Keratinocyte (primary cell): ENCODE measurements at regions not wholly inside any gene's neighbourhood (a gene's known extent, or its start where the extent isn't known, plus 50 kb on each side); places are given as distances from the start of the nearest gene placed in this dataset.

Source experiments
- EZH2 ChIP-seq: IDR thresholded peaks from one replicate; pipeline ENCODE4 v1.6.1; 2012; ENCODE audit warnings: inconsistent platforms, mild to moderate bottlenecking, low read length, moderate library complexity
- TF ChIP-seq, protein P1 (sequence below), 3 experiments: IDR thresholded peaks in 1 of 3; conservative IDR thresholded peaks in 1 of 3; optimal IDR thresholded peaks in 1 of 3; 2 replicates in 2 of 3; 3 replicates in 1 of 3; pipeline versions ENCODE3 to v1.5.1; 2011; ENCODE audit warnings: low read length in 3 of 3, mild to moderate bottlenecking in 3 of 3, moderate library complexity in 2 of 3, control low read depth in 1 of 3, inconsistent platforms in 1 of 3; ENCODE audit not compliant: insufficient read depth in 2 of 3; ENCODE audit errors: extremely low read depth in 1 of 3

- TF ChIP-seq, protein P1, sequence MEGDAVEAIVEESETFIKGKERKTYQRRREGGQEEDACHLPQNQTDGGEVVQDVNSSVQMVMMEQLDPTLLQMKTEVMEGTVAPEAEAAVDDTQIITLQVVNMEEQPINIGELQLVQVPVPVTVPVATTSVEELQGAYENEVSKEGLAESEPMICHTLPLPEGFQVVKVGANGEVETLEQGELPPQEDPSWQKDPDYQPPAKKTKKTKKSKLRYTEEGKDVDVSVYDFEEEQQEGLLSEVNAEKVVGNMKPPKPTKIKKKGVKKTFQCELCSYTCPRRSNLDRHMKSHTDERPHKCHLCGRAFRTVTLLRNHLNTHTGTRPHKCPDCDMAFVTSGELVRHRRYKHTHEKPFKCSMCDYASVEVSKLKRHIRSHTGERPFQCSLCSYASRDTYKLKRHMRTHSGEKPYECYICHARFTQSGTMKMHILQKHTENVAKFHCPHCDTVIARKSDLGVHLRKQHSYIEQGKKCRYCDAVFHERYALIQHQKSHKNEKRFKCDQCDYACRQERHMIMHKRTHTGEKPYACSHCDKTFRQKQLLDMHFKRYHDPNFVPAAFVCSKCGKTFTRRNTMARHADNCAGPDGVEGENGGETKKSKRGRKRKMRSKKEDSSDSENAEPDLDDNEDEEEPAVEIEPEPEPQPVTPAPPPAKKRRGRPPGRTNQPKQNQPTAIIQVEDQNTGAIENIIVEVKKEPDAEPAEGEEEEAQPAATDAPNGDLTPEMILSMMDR (optimal IDR thresholded peaks at IDR 0.05 in 1 of 3, IDR thresholded peaks at IDR 0.05 in 1 of 3, conservative IDR thresholded peaks at IDR 0.05 in 1 of 3; ENCODE audit: extremely low read depth in 1 of 3, insufficient read depth in 2 of 3, low read length in 3 of 3), result no peak
- TF ChIP-seq EZH2, result no peak
Measured at GRCh38 chr12:127592245-127592644, 674.7 kb upstream of the TMEM132C start.
